NCI-H2227 (cell line): ENCODE measurements at regions not wholly inside any gene's neighbourhood (a gene's known extent, or its start where the extent isn't known, plus 50 kb on each side); places are given as distances from the start of the nearest gene placed in this dataset.

Source experiments
- DNase-seq: peaks from one replicate; lab custom pipeline; 2025; ENCODE audit not compliant: unreplicated experiment; lab: John Stamatoyannopoulos, UW

- peak; percentile 25 for DNase-seq
Observed at GRCh38 chr16:87057211-87057881, 259.8 kb downstream of the C16orf95 start.

- no peak for DNase-seq
Observed at GRCh38 chr16:87057951-87058560, 259.1 kb downstream of the C16orf95 start.

GRCh38 chr16:87058728-87059250 is 258.4 kb downstream of the C16orf95 start:
- no peak for DNase-seq

GRCh38 chr16:87060034-87060986 is 256.9 kb downstream of the C16orf95 start:
- DNase-seq: no peak

GRCh38 chr16:87061243-87061920 is 255.8 kb downstream of the C16orf95 start:
- no peak for DNase-seq

- DNase-seq: peak; percentile 48
Observed at GRCh38 chr16:87062569-87063442, 254.4 kb downstream of the C16orf95 start.

GRCh38 chr16:87063543-87063942 is 253.6 kb downstream of the C16orf95 start:
- no peak for DNase-seq

- no peak for DNase-seq
Observed at GRCh38 chr16:87064731-87065445, 252.3 kb downstream of the C16orf95 start.

- DNase-seq: no peak
Observed at GRCh38 chr16:87065446-87066132, 251.6 kb downstream of the C16orf95 start.

GRCh38 chr16:87066133-87067002 is 250.8 kb downstream of the C16orf95 start:
- DNase-seq: no peak

GRCh38 chr16:87067003-87067556 is 250.1 kb downstream of the C16orf95 start:
- no peak for DNase-seq

GRCh38 chr16:87067836-87068761 is 249.1 kb downstream of the C16orf95 start:
- no peak for DNase-seq

- no peak for DNase-seq
Observed at GRCh38 chr16:87068762-87069150, 248.4 kb downstream of the C16orf95 start.

GRCh38 chr16:87070657-87071056 is 246.5 kb downstream of the C16orf95 start:
- no peak for DNase-seq

- no peak for DNase-seq
Observed at GRCh38 chr16:87072101-87072500, 245.1 kb downstream of the C16orf95 start.

GRCh38 chr16:87074641-87075318 is 242.4 kb downstream of the C16orf95 start:
- DNase-seq: peak; percentile 23
